ENCODE measurements at regions not wholly inside any gene's neighbourhood (a gene's known extent, or its start where the extent isn't known, plus 50 kb on each side); places are given as distances from the start of the nearest gene placed in this dataset.
"Not testable (repeated sequence)": the region's sequence is repeated elsewhere in the genome, so short reads cannot be mapped to it uniquely, and the experiment has no call there.

- TF ChIP-seq, protein P1, sequence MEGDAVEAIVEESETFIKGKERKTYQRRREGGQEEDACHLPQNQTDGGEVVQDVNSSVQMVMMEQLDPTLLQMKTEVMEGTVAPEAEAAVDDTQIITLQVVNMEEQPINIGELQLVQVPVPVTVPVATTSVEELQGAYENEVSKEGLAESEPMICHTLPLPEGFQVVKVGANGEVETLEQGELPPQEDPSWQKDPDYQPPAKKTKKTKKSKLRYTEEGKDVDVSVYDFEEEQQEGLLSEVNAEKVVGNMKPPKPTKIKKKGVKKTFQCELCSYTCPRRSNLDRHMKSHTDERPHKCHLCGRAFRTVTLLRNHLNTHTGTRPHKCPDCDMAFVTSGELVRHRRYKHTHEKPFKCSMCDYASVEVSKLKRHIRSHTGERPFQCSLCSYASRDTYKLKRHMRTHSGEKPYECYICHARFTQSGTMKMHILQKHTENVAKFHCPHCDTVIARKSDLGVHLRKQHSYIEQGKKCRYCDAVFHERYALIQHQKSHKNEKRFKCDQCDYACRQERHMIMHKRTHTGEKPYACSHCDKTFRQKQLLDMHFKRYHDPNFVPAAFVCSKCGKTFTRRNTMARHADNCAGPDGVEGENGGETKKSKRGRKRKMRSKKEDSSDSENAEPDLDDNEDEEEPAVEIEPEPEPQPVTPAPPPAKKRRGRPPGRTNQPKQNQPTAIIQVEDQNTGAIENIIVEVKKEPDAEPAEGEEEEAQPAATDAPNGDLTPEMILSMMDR (IDR thresholded peaks at IDR 0.05): no peak
- ATAC-seq (ENCODE audit: insufficient number of reproducible peaks, low FRiP score, low read depth): no peak
- H3K4me1 ChIP-seq (ENCODE audit: control insufficient read depth in 1 of 2, low read depth in 2 of 2): no peaks in the 10 kb centered on the region
These were observed 167.7 kb downstream of the MZT1 start for GRCh38 chr13:72559716-72560115.

DNA sequence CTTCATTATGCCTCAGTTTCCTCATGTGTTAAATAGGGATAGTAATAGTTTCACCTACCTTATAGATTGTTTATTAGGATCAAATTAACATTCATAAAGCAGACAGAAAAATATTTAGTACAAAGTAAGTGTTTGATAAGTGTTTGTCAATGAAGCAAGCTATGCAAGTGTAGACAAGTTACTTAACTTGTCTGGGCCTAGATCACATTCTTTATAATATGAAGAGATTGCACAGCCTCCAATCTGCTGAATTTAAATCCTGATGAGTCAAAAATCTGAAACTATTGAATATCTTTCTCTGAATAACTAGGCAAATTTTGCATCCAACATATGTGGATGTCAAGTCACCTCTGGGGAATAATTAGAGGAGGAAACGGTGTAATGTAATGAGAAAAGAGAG is 170.5 kb downstream of the MZT1 start:
- H3K4me1 ChIP-seq (ENCODE audit: control insufficient read depth in 1 of 2, low read depth in 2 of 2): no peaks in the 10 kb centered on the region
- TF ChIP-seq, protein P1 (IDR thresholded peaks at IDR 0.05): no peak
- no peaks in the 10 kb centered on the region for H3K36me3 ChIP-seq
- H3K9me3 ChIP-seq: no peaks in the 10 kb centered on the region
- ATAC-seq (ENCODE audit: insufficient number of reproducible peaks, low FRiP score, low read depth): no peak
- H3K27me3 ChIP-seq (replicated peaks; ENCODE audit: insufficient read depth): no peaks in the 10 kb centered on the region
- no peak for DNase-seq (ENCODE audit: low spot score)
- H3K4me3 ChIP-seq: no peak overlapping the region
- H3K27ac ChIP-seq: no peak overlapping the region

More at GRCh38 chr13:72559716-72560115, 167.7 kb downstream of the MZT1 start:
- no peak for DNase-seq (ENCODE audit: low spot score)
- Histone ChIP-seq H3K27me3 (replicated peaks; ENCODE audit: insufficient read depth) (no peaks in the 10 kb centered on the region), H3K27ac (no peak overlapping the region), H3K36me3 (no peaks in the 10 kb centered on the region), H3K4me3 (no peak overlapping the region), H3K9me3 (no peaks in the 10 kb centered on the region)

- no peaks in the 10 kb centered on the region for H3K36me3 ChIP-seq
These were observed 171.8 kb downstream of the MZT1 start for GRCh38 chr13:72555601-72556000.

DNA sequence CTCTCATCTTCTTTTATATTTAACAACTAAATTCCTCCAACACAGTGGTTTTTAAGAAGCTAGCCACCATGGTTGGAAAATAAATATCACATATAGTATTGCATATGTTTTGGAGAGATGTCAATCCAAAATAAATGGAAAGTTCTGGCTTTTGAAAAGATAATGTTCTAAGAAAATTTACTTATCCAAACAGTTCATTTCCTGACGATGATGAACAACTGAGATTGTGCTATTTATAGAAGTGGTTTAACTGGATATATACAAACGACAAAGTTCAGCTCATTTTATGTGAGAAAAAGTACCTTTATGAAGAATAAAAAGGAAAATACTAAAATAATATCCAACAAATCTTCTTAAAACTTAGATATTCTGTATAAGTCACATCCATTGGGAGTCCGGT is 174.7 kb downstream of the MZT1 start:
- H3K36me3 ChIP-seq: no peaks in the 10 kb centered on the region
- no peaks in the 10 kb centered on the region for H3K27me3 ChIP-seq (replicated peaks; ENCODE audit: insufficient read depth)
- H3K27ac ChIP-seq: no peak overlapping the region
- TF ChIP-seq, protein P1 (IDR thresholded peaks at IDR 0.05): no peak
- ATAC-seq (ENCODE audit: insufficient number of reproducible peaks, low FRiP score, low read depth) (no peak), DNase-seq (ENCODE audit: low spot score) (no peak)
- H3K4me1 ChIP-seq (ENCODE audit: control insufficient read depth in 1 of 2, low read depth in 2 of 2): no peaks in the 10 kb centered on the region
- H3K4me3 ChIP-seq: no peak overlapping the region
- no peaks in the 10 kb centered on the region for H3K9me3 ChIP-seq

More at GRCh38 chr13:72555601-72556000, 171.8 kb downstream of the MZT1 start:
- H3K27me3 ChIP-seq (replicated peaks; ENCODE audit: insufficient read depth): no peaks in the 10 kb centered on the region
- H3K4me1 ChIP-seq (ENCODE audit: control insufficient read depth in 1 of 2, low read depth in 2 of 2): no peaks in the 10 kb centered on the region
- H3K4me3 ChIP-seq: no peak overlapping the region
- no peak overlapping the region for H3K27ac ChIP-seq
- TF ChIP-seq, protein P1 (IDR thresholded peaks at IDR 0.05): no peak
- no peak for ATAC-seq (ENCODE audit: insufficient number of reproducible peaks, low FRiP score, low read depth)
- no peaks in the 10 kb centered on the region for H3K9me3 ChIP-seq
- no peak for DNase-seq (ENCODE audit: low spot score)

DNA sequence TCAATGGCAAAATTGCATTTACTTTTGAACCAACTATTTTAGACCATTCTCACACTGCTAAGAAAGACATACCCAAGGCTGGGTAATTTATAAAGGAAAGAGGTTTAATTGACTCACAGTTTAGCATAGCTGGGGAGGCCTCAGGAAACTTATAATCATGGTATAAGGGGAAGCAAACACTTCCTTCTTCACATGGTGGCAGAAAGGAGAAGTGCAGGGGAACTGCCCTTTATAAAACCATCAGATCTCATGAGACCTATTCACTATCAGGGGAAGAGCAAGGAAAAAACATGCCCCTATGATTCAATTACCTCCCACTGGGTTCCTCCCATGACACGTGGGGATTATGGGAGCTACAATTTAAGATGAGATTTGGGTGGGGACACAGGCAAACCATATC is 181.5 kb downstream of the MZT1 start:
- not testable (repeated sequence) for ATAC-seq (ENCODE audit: insufficient number of reproducible peaks, low FRiP score, low read depth); DNase-seq (ENCODE audit: low spot score); H3K4me3 ChIP-seq; H3K9me3 ChIP-seq; H3K27ac ChIP-seq; H3K27me3 ChIP-seq (replicated peaks; ENCODE audit: insufficient read depth); H3K4me1 ChIP-seq (ENCODE audit: control insufficient read depth in 1 of 2, low read depth in 2 of 2); H3K36me3 ChIP-seq

DNA sequence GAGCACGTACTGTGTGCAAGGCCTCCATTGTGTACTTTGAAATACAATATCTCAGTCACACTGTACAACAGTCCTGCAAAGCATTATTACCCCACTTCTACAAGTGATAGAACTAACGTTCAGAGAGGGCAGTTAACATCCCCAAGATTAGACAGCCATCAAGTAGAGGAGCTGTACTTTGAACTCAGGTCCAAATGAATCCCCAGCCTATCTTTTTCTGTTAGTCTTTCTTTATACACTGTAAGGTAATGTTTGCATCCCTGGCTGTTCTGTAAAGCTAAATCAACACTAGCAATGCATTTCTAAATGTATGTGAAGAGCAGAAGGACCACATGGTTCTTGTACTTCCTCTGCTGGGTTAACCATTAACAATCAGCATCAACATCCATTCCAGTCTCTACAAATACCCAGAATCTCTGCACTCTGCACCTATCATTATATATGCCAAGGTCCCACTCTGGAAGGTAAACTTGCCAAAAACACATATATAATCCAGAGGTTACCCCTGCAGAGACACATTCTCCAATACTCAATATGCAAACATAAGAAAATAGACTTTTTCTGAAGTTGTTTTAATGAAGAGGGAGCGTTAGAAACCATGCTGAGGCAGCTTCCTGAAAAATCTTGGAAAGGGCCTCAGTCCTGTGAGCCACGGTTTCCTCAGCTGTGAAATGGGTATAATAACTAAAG is 182.3 kb downstream of the MZT1 start:
- Histone ChIP-seq H3K36me3 (no peaks in the 10 kb centered on the region), H3K9me3 (no peaks in the 10 kb centered on the region), H3K27me3 (replicated peaks; ENCODE audit: insufficient read depth) (no peaks in the 10 kb centered on the region), H3K27ac (no peak overlapping the region), H3K4me3 (no peak overlapping the region), H3K4me1 (ENCODE audit: control insufficient read depth in 1 of 2, low read depth in 2 of 2) (no peaks in the 10 kb centered on the region)
- TF ChIP-seq, protein P1 (IDR thresholded peaks at IDR 0.05): no peak
- no peak for DNase-seq (ENCODE audit: low spot score)
- no peak for ATAC-seq (ENCODE audit: insufficient number of reproducible peaks, low FRiP score, low read depth)
